ENCODE measurements at regions not wholly inside any gene's neighbourhood (a gene's known extent, or its start where the extent isn't known, plus 50 kb on each side); places are given as distances from the start of the nearest gene placed in this dataset.

- DNase-seq, result no peak
These were observed 118.7 kb downstream of the BMP2 start for GRCh38 chr20:6886065-6886729.

- DNase-seq, result no peak
These were observed 120.5 kb downstream of the BMP2 start for GRCh38 chr20:6887966-6888365.

GRCh38 chr20:6888736-6889395 lies 121.4 kb downstream of the BMP2 start:
- peak; percentile 25 to 63 for DNase-seq

DNA sequence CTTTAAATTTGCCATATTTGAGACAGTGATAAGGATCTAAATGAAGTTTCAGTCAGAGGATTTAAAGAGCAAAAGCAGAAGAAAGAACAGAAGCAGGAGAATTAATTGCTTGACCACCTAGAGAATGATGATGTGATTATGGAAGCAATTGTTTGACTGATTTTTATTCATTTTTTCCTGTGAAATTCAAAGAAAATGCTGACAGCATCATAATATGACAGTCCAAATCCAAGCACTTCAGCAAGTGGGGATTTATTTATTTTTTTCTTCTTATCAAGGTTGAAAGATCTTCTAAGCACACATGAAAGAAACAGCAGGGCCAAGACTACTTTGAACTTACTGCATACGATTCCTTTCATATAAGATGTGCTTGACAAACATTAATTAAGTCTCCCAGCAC lies 125.2 kb downstream of the BMP2 start:
- DNase-seq, result no peak

DNA sequence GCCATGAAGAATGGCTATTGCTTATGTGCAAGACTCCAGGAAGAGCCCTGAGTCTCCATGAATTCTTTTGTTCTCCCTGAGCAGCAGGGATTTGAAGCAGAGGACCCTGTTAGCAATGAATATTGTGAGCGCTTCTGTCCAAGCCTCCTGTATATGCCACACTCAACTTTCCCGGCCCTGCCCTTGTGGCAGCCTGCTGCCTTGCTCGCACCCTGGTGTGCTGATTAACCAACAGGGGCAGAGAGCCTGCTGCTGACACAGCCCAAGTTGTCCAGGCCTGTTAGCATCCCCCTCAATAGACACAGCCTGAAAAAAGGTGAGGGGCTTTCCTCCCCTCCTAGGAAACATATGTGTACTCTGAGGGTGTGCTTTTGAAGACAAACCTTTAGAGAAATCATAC lies 131.4 kb downstream of the BMP2 start:
- no peak for DNase-seq

GRCh38 chr20:6906871-6907270 lies 139.4 kb downstream of the BMP2 start:
- DNase-seq, result no peak

DNA sequence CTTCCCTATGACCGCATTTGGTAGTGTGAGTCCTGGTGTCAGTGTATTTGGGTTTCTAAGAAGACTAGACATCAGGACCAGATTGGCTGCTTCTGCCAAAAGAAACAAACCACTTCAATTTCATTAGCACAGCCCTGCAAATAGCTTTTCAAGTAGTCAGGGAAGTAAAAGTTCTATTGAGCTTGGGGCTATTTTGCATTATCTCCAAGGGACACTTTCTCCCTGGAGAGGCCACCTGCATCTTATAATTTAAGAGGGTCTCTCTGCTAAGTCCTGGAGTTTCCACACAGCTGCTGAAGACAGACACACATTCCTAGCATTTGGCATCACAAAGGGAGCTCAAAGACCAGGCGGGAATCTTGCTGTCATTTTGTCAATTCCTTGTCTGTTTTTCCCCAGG lies 141.2 kb downstream of the BMP2 start:
- DNase-seq, result no peak

- no peak for DNase-seq
These were observed 142.1 kb downstream of the BMP2 start for GRCh38 chr20:6909608-6910007.

- no peak for DNase-seq
These were observed 147.5 kb downstream of the BMP2 start for GRCh38 chr20:6914986-6915385.

GRCh38 chr20:6916938-6917337 lies 149.5 kb downstream of the BMP2 start:
- DNase-seq, result no peak

- DNase-seq, result no peak
These were observed 152.4 kb downstream of the BMP2 start for GRCh38 chr20:6919792-6920468.

- no peak for DNase-seq
These were observed 153.6 kb downstream of the BMP2 start for GRCh38 chr20:6920991-6921613.

DNA sequence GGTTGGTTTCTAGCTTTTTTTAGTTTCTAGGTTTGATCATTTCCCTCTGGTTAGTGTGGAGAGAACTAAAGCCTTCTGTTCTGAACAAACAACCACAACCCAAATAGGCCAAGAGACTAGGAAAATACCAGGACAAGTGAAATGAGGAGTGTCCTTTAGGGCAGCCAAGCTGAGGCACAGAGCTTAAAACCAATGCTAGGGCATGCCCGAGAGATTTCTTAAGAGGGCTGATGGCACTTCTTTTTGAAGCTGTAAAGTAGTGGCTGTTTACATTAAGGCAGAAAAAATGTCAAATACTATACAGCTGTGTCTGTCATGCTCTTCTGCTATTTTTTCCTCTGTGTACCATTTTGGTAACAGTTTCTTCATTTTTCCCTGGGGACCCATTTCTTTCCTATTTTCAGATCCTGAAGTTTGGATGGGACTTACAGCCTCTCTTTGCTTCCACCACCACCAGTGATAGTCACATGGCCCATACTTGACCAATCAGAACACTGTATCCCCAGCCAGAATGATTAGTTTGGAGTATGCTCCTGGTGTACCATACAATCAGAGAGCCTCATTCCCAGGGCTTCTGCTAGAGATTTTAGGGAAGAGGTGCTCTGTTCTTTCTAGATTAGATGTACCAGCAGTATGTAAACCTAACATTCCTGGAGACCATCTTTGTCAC lies 154.4 kb downstream of the BMP2 start:
- no peak for DNase-seq

- no peak for DNase-seq
These were observed 157.2 kb downstream of the BMP2 start for GRCh38 chr20:6924681-6925080.

DNA sequence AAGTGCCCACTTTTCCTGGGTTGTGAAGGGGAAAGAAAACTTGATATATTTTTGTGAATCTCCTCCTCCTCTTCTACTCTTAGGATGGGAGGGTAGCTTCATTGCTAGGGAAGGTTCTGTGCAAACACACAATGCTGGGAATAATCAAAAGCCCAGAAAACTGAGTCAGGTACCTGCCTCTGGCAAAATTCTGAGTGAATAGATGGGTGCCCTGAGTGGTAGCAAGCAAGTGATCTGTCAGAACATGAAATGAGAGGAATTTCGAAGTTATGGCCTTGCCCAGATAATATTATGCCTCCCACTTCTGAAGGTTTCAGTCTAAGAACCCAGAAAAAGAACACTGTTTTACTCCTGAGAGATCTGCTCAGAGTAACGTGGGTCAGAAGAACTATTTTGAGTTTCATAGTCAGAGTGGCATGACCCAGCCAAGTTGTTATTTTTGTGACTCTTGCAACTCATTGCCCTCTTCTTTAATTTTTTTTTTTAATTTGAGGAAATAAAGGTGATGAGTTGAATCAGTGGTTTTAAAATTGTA lies 158.3 kb downstream of the BMP2 start:
- no peak for DNase-seq

GRCh38 chr20:6940048-6940447 lies 172.6 kb downstream of the BMP2 start:
- peak; percentile 40 to 52 for DNase-seq

DNA sequence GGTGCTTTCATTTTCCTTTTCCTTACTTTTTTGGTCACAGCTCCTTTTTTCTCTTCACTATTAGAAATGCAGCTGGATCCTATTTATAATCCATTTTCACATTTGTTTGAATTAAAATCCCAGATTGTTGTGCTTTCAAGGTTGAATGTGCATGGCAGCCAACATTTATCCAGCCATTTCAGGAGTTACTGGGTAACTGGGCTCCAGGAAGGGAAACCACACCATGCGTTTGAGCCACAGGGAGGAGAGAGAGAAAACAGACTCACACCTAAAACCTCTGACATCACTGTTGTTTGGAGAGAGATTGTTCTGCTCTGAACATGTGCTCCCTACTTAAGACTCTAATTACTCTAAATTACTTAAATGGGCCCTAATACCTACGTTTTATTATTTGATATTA lies 173.4 kb downstream of the BMP2 start:
- no peak for DNase-seq

- no peak for DNase-seq
These were observed 174.1 kb downstream of the BMP2 start for GRCh38 chr20:6941571-6941970.

- no peak for DNase-seq
These were observed 174.8 kb downstream of the BMP2 start for GRCh38 chr20:6942266-6942665.

DNA sequence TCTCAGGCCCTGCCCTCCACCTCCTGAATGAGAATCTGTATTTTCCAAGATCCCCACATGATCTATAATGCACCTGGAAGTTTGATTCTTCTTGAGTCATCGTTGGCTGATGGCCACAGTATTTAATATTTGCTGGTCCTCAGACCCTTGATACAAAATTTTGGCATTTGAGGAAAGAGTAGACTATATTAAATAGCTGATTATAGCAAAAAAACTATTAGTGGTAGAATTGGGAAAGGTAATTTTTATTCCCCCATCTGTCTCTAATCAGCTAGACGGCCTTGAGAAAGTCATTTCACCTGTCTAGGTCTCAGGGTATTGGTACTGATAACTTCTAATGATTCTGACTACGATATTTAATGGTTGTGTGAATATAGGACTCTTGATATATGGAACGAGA lies 176.8 kb downstream of the BMP2 start:
- no peak for DNase-seq

DNA sequence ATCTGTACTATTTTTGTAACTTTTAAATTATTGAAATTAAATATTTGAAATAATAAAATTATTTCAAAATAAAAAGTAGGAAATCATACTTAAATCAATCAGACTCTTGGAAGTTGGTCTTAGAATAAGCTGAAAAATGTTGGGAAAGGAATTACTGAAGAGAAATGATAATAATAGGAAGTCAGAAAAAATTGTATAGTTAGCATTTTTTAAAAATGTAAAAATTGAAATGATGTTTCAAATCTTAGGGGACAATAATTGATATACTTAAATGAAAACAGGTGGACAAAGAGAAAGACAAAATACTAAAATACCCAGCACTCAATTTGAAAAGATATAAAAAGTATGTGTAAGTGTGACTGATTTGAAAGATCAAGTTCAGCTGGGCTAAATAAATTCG lies 186.1 kb downstream of the BMP2 start:
- DNase-seq, result no peak

DNA sequence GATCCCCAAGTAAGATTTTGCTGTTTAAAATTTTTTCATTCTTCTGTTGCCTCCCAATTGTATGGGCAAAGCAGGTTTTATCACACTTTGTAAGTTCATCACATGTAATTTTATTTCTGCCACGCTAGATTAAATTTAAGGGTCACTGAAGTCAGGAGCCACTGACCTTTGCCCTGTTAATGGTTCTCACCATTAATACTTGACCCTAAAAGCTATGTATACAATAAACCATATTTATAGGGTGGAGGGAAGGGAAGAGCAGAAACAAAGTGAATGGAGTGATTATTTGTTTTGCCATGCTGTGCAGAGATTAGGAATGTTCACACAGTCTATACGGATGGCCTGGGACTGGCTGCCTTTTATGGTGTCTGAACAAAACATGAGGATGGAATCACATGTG lies 186.7 kb downstream of the BMP2 start:
- DNase-seq, result no peak

GRCh38 chr20:6956056-6956455 lies 188.6 kb downstream of the BMP2 start:
- peak; percentile 62 to 84 for DNase-seq

Data from inflammatory macrophage (primary cell).